Putamen (tissue), 1 donor: ENCODE measurements at regions not wholly inside any gene's neighbourhood (a gene's known extent, or its start where the extent isn't known, plus 50 kb on each side); places are given as distances from the start of the nearest gene placed in this dataset.

Experiments used
- DNase-seq: peaks from one replicate; pipeline ENCODE4 v3.0.0-alpha.2; 2016; ENCODE audit warnings: low spot score

DNA sequence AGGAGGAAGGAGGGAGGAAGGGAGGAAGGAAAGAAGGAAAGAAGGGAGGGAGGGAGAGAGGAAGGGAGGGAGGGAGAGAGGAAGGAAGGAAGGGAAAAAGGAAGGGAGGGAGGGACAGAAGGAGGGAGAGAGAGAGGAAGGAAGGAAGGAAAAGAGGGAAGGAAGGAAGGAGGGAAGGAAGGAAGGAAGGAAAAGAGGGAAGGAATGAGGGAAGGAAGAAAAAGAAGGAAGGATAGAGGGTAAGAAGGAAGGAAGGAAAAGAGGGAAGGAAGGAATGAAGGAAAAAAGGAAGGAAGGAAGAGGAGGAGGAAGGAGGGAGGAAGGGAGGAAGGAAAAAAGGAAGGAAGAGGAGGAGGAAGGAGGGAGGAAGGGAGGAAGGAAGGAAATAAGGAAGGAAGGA lies 796.8 kb downstream of the ARAP2 start:
- DNase-seq, result no peak

- no peak for DNase-seq
These were observed 785.3 kb downstream of the ARAP2 start for GRCh38 chr4:35459045-35459444.

GRCh38 chr4:35461931-35462659 lies 782.2 kb downstream of the ARAP2 start:
- DNase-seq, result no peak

DNA sequence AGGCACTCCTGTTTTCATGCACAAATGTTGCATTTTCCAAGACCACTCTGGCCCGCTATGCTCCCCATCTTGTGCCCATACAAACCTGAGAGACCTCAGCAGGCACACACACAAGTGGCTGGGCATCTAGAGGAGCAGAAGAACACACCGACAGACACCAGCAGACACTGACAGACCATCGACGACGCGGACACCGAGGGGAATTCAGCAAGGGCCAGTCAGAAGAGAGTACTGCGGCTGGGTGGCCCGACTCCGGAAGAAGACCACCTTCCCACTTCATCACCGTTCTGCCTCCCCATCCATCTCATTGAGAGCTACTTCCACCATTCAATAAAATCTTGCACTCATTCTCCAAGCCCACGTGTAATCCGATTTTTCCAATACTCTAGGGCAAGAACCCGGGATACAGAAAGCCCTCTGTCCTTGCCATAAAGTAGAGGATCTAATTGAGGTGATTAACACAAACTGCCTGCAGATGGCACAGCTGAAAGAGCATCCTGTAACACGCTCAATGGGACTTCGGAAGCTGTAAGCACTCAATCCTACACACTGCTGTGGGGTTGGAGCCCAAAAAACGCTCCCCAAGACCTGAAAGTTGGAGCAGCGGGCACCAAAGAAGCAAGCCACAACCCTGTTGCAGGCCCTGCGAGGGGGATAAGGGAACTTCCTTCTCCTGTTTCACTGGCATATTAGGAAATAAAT lies 780.9 kb downstream of the ARAP2 start:
- DNase-seq, result no peak

- peak; percentile 74 for DNase-seq
These were observed 779.3 kb downstream of the ARAP2 start for GRCh38 chr4:35464964-35465528.

GRCh38 chr4:35491093-35491492 lies 753.2 kb downstream of the ARAP2 start:
- DNase-seq, result no peak

DNA sequence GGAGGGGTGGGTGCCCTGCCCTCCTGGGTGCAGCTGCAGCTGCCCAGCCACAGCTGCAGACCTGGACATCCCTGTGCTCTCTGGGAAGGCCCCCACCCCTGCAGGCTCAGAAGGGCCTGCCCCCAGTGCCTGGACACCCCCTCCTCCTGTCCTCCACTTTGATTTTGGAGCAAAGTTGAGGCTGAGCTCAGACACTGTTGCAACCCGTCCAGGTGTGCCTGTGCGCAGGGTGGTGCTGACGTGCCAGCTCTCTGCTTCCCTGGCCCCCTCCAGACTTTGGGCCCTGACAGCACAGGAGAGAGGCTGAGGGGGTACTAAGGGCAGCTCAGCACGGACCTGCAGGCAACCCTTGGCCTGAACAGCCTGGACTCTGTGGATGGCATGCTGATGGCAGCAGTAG lies 750.3 kb downstream of the ARAP2 start:
- no peak for DNase-seq

DNA sequence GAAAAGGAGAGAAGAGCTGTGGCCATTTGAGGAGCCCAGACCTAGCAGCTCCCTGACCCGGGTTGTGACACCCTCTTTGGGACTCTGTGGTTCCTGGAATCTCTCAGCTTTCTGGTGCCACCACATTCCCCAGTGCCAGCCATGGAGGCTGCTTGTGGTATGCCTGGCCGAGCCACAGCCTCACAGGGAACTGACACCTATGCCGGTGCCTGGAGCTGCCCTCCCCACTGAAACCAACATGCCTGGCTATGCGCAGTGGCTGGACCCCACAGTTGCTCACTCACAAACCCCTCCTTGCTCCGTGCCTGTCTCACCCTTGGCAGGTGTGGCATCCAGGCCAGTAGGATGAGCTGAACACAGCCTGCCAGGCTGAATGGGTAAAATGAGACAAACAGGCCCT lies 749.4 kb downstream of the ARAP2 start:
- no peak for DNase-seq

DNA sequence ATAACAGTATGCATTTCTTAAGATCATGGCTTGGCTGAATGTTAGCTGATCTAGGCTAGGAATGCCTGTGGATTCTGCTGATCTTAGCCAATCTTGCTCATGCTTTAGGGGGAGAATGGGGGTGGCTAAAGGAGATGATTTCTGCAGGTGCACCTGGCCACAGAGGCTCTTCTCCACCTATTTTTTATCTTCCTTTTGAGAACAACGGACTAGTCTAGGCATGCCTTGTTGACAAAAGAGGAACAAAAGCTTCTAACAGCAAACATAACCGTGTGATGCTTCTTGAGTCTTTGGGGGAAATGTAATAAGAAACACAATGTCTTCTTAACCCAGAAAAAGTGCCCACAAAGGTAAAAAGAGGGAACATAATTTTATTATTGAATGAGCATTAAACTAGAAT lies 743.5 kb downstream of the ARAP2 start:
- no peak for DNase-seq

- no peak for DNase-seq
These were observed 740.9 kb downstream of the ARAP2 start for GRCh38 chr4:35503435-35503834.

GRCh38 chr4:35506161-35506560 lies 738.2 kb downstream of the ARAP2 start:
- DNase-seq, result no peak

DNA sequence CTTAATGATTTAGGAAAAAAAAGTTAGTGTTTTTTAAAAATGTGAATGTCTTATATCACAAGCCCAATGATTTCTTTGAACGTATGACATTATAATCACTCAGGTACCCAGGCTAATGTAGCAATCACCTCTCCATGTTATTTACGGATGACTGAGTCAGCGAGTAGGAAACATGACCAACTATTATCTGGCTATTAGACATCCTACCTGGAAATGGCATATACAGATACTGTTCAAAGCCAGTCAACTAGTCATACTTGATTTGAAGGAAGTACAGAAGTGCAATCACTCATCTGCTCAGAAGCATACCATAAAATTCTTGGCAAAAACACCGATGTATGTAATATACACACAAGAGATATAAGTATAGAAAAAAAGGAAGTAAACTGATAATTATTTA lies 732.5 kb downstream of the ARAP2 start:
- DNase-seq, result no peak

DNA sequence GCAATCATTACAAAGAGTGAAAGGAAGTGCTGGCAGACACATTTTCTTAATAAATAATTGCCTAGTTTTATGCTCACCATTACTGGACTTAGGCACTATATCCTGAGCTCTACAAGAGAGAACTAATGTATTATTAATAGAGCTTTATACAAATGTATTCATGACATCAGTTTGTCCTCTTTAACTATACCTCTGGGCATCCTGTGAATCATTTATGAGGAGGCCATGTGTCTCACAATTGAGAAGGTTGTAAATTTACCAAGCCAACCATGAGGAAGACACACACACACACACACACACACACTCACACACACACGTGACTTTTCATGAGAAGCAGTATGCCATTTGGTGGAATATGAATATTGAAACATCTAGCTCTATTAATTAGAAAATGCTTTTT lies 728.2 kb downstream of the ARAP2 start:
- DNase-seq, result no peak

DNA sequence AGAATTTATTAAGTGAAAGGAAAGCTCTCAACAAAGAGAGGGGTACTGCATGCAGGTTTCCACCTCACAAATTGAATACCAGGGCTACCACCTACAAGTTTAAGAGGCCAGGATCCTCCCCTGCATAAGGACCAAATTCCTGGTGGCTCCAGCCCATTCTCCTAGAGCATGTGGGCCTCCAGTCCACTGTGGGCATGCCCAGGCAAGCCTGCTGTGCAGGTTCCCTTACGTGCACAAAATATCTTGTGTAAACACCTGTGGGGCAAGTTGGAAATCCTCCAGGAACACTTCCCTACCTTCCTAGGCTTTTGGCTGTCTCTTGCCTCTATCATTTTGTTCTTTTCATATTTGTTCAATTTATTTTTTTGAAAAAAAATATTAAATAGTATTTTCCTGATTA lies 724.3 kb downstream of the ARAP2 start:
- no peak for DNase-seq

GRCh38 chr4:35521682-35522081 lies 722.6 kb downstream of the ARAP2 start:
- DNase-seq, result no peak

GRCh38 chr4:35525192-35525978 lies 718.9 kb downstream of the ARAP2 start:
- DNase-seq, result peak; percentile 26

GRCh38 chr4:35526456-35526855 lies 717.9 kb downstream of the ARAP2 start:
- no peak for DNase-seq

- DNase-seq, result no peak
These were observed 709.4 kb downstream of the ARAP2 start for GRCh38 chr4:35534962-35535361.

- no peak for DNase-seq
These were observed 705.5 kb downstream of the ARAP2 start for GRCh38 chr4:35538807-35539206.

- DNase-seq, result no peak
These were observed 704.8 kb downstream of the ARAP2 start for GRCh38 chr4:35539404-35540055.

GRCh38 chr4:35541146-35541887 lies 703.0 kb downstream of the ARAP2 start:
- DNase-seq, result no peak

DNA sequence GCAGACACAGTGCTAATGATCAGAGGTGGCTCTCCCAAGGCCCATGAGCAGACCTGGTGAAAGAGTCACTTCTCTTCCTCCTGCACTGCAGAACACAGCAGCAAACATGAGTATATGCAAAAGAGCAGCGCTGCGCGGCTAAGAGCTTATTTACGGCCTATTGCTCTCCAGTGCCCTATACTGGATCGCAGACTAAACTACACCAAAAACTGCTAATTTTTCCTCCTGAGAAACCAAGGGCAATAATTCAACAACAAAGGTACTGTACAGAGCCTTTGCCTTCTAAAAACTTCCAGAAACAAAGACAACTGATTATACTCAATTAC lies 702.5 kb downstream of the ARAP2 start:
- DNase-seq, result no peak
